ENCODE measurements at regions not wholly inside any gene's neighbourhood (a gene's known extent, or its start where the extent isn't known, plus 50 kb on each side); places are given as distances from the start of the nearest gene placed in this dataset.

DNA sequence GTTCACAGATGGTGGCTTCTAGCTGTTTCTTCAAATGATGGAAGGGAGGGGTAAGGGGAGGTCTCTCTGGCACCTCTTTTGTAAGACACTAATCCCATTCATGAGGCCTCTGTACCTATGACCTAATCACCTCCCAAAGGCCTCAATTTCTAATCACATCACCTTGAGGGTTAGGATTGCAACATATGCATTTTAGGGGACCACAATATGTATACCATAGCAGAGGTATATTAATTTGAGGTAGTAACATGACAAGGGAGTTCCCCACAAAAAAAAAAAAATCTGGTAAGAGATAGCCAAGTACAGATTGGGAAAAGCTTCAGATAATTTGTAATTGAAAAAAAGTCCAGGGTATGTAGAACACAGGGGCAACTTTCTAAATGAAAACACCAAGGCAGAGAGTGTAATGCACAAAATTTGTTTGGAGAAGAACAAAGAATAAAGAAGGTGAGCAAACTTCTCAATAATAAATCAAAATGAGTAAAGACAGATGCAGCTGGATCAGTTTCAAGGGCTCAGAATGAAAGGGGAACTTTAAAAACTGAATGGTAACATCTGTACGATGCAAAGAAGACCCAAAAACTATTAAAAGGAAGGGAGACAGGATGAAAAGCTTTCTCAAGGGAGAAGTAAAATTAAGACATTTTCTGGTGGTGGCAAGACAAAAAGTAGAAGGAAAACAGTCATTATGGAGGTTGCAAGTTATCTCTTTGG lies 125.5 kb upstream of the DCN start:
- TF ChIP-seq POLR2A (IDR thresholded peaks at IDR 0.05; ENCODE audit: low read depth, low read length) (no peak), POLR2AphosphoS5 (IDR thresholded peaks at IDR 0.05; ENCODE audit: low read depth, low read length) (no peak)

All from GM12891 (cell line).